A549 (cell line): ENCODE measurements at regions not wholly inside any gene's neighbourhood (a gene's known extent, or its start where the extent isn't known, plus 50 kb on each side); places are given as distances from the start of the nearest gene placed in this dataset.

ENCODE experiments used
- HES2 ChIP-seq: fragments of >200 bp; sonication (Bioruptor Twin); formaldehyde crosslinking; IDR thresholded peaks from 2 replicates; pipeline ENCODE4 v1.6.1; 2016
- POLR2A ChIP-seq: IDR thresholded peaks from 2 replicates; pipeline ENCODE4 v1.6.1; 2012; ENCODE audit warnings: mild to moderate bottlenecking, low read length

- no peak for TF ChIP-seq HES2
- no peak for TF ChIP-seq POLR2A
Measured at GRCh38 chr3:177554895-177555759, 357.8 kb upstream of the TBL1XR1 start.
